NCI-H2029 treated with DMSO at 0.1 percent for 48 hours (cell line): ENCODE measurements at regions not wholly inside any gene's neighbourhood (a gene's known extent, or its start where the extent isn't known, plus 50 kb on each side); places are given as distances from the start of the nearest gene placed in this dataset.
"Not testable (repeated sequence)": the region's sequence is repeated elsewhere in the genome, so short reads cannot be mapped to it uniquely, and the experiment has no call there.

Source experiments
- DNase-seq: peaks from one replicate; lab custom pipeline; 2025; lab: John Stamatoyannopoulos, UW

DNA sequence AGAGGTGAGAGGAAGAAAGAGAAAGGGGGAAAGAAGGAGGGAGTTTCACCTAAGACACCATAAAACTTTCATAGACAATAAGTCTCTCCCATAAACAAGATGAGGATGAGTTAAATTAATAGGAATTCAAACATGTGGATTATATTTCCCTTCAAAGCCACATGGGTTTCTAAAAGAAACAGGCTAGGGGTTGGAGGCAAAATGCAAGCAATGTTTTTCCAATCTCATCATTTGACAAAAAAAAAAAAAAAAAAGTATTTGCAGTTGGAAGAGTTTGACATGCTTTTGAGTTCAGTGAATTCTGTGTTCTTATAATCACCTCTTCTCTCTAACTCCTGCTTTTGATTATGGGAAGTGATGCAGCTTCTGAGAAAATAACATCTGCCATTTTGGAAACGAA, 186.1 kb upstream of the ADRA1D start:
- no peak for DNase-seq

DNA sequence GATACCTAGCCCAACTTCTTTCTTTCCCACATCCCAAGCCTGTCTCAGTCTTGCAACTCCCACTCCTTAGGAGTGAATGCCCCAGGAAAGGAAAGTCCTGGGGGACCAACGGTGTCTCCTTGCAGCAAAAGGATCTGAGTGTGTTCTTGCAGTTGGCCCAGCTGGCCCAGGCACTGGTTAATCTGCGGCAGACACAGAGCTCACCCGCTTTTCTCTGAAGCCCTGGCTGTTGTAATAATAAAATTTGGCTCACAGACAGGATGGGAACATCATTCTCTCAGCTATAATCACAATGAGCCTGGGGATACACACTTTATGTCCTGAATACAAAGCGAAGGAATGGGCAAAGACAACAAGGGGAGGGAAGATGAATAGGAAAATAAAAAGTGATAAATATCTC, 185.6 kb upstream of the ADRA1D start:
- DNase-seq = no peak

DNA sequence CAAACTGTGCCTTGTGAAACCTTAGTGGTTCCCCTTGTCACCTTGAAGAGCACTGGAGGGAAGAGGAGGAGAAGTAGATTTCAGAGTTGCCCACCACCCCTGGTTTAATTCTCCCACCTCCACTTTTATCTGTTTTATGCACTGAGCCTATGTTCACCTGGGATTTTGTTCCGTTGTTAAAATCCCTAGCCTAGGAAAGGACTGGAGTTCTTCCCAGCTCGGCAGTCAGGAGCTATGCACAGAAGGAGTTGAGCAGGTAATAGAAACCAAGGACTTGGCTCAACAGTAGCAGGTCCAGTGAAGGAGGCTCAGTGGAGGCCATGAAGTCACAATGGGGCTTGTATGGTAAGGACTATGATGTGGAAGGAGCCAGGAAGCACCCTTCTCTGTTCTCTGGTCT, 182.4 kb upstream of the ADRA1D start:
- no peak for DNase-seq

- not testable (repeated sequence) for DNase-seq
Measured at GRCh38 chr20:4430826-4431225, 181.7 kb upstream of the ADRA1D start.

DNA sequence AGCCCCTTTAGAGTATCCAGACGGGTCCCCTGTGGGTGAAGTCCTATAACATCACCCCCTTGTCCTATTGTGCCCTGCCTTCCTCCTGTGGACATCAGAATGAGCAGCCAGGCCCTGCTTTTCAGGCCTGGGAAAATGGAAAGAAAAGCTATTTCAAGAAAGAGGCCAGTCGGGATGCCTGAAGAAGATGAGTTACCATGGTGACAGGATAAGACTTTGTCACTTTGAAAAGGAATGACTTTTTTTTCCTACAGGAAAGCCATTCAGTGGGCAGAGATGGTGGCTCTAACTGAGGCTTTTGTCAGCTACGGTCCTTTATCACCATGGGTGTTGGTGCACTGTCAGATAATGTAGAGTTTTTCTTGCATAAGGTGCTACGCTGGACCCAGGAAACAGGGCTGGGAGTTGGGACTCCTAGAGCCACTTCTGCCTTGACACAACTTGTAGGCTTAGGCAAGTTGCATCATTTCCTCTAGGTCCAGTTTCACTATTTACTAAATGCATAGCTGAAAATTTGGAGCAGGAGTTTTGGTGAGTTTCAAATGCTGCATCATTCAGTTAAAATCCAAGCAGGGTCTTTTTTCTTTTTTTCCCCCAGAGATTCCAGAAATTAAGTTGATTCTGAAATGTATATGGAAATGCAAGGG, 179.0 kb upstream of the ADRA1D start:
- no peak for DNase-seq

- DNase-seq = no peak
Measured at GRCh38 chr20:4418141-4418540, 169.1 kb upstream of the ADRA1D start.

DNA sequence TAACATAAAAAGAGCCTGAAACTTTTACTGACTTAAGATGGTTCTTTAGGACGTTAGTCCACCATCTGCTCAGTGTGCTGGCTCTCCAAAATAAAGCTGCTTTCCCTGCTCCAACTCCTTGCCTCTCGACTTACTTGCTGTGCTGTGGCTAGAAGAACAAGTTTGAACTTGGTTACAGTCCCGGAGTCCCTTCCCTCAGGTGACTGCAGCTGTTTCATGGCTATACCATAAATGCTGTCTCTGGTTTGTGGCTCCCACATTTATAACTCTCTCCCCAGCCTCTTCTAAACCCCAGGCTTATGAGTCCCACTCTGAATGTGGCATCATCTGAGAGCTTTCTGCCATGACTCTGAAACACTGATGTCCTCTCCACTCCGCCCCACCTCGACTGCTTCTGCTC, 166.2 kb upstream of the ADRA1D start:
- no peak for DNase-seq

GRCh38 chr20:4413314-4414049, 164.4 kb upstream of the ADRA1D start:
- DNase-seq = no peak

DNA sequence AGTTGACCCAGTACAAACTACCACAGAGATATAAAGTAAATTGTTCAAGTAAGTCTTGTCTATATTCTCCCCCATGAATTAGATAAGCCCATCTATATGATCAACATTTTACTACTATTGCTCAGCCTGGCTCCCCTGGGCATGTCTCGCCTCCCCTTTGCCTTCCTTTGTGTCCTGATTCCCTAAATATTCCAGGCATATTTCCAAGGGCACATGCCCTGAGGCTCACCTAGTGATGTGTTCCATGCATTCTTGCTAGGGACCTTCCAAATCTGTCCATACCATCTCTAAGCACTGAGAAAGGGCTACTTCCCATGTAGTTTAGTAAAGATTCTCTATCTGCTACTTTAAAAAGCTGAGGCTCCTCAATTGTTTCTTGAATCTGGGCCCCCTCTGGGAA, 163.1 kb upstream of the ADRA1D start:
- no peak for DNase-seq

GRCh38 chr20:4411744-4412143, 162.7 kb upstream of the ADRA1D start:
- no peak for DNase-seq

DNA sequence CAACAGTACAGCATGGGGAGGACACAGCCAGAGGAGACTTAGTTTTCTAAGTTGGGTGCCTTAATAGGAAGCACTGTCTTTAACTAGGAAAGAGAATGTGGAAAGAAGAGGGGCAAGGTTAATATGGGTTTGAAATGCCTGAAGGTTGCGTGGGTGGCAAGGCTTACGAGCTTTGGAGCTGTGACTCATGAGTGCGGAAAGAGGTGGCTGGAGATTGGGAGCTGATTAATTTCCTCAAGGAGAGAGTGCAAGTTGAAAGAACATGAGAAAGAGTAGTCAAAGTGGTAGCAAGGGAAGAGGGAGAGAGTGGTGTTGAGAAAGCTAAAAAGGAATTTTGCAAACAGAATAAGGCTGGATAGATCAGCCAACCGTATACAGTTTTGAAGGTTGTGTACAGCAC, 157.5 kb upstream of the ADRA1D start:
- no peak for DNase-seq

DNA sequence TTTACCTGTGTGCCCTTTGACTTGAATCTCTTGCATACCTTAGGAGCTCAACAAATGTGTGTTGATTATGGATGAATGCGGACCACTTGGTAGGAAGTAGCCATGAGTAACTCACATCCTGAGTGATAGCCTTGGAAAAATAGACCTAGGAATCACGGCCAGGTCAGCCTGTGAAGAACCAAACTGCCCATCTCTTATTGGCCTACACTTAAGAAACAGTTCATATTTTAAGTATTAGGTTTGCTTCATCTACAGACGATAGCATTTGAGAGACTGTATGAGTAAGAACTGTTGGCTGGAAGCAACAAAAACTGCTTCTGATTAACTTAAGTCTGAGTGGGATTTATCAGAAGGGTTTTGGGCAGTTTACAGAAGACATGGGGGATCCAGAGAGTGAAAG, 152.5 kb upstream of the ADRA1D start:
- no peak for DNase-seq

GRCh38 chr20:4384961-4385360, 135.9 kb upstream of the ADRA1D start:
- no peak for DNase-seq

DNA sequence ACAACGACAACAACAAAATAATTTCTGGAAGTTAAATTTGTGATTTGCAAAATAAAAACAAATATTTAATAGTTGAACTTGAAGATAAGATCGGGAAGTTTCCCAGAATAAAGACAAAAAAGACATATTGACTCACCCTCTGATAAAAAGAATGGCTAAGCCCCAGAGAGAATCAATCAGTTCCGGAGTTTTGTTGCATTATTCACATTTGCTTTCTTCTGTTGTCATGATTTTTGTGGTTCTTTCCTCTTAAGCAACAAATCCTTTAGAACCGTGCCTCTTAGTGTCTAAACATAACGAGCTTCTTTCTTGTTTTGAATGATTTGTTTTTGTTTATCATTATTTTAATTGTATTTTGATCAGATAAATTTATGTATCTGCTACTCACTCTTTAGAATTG, 134.9 kb upstream of the ADRA1D start:
- no peak for DNase-seq

DNA sequence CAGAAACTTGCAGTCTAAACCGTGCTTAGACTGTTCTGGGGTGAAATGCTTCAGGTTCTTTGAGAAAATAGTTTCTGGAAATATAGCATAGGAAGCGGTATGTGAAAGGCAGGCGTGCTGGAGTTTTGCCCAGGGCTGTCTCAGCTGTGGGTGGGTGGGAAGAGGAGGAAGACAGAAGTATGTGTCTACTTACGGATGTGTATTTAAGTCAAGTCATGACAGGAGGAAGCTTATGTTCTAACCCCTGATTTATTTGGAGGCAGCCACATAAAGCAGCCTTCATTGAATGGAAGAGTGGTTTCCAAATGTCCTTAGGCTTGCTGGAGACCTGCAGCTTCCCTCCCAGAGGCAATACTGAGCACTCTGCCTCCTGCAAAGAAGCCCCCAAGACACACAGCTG, 126.8 kb upstream of the ADRA1D start:
- no peak for DNase-seq

DNA sequence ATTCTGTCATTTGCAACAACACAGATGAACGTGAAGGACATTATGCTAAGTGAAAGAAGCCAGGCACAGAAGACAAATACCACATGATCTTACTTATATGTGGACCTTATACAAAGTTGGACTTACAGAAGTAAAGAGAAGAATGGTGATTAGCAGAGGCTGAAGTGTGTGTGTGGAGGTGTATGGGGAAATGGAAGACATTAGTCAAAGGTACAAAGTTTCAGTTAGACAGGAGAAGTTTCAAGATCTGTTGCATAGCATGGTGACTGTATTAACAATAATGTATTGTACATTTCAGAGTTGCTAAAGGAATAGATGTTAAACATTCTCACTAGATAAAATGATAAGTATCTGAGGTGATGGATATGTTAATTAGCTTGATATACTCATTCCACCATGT, 124.4 kb upstream of the ADRA1D start:
- DNase-seq = no peak

- DNase-seq = no peak
Measured at GRCh38 chr20:4371623-4372251, 122.7 kb upstream of the ADRA1D start.

DNA sequence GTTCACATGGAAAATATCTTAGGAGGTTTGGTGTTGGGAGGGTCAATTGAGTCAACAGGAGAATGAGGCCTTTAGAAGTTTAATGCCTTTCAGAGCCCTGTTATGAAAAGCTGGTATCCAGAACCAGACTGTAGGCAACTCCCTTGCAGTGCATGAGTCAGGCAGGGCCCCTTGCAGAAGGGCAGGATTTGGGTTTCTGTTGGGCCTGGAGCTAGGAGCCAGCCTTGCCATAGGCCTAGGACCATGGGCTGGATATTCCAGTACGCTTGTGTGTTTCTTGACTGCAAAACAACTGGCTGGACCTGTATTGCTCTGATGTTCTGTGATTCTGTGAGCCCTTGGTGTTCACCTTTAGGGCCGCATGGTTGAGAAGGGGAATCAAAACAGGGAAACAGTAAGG, 121.8 kb upstream of the ADRA1D start:
- DNase-seq = no peak

DNA sequence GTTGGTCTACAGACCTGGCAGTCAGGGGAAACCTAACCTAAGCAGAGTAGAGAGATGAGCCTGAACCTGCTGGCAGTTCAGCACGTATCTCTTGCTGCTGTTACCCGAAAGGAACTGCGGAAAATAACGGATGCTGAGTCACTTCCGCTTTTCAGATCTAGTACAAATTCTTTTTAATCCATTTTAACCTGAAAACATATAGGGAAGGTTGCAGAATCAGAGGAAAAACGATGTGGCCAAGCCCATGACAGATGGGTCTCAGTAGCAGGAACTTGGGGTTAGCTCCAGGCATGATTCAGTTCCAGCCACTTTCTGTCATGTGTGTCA, 120.7 kb upstream of the ADRA1D start:
- no peak for DNase-seq

- no peak for DNase-seq
Measured at GRCh38 chr20:4369119-4369797, 120.2 kb upstream of the ADRA1D start.

- DNase-seq = no peak
Measured at GRCh38 chr20:4366076-4366475, 117.0 kb upstream of the ADRA1D start.

DNA sequence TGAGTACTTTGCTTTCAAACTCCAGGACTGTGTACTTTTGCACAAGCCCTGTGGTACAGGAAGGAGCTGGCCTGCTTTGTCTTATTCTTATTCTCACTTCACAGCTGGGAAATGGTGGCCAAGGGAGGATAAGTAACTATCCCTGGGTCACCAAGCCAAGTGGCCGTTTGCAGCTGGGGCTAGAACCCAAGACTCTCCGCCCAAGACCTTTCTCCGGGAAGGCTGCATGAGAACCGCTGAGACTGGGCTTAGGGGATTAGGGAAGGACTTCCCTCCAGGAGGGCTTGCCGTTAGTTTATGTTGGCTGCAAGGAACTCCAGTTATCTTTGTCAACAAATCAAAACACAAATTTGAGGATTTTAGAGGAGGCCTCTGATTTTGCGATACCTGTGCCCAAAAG, 109.5 kb upstream of the ADRA1D start:
- DNase-seq = no peak

DNA sequence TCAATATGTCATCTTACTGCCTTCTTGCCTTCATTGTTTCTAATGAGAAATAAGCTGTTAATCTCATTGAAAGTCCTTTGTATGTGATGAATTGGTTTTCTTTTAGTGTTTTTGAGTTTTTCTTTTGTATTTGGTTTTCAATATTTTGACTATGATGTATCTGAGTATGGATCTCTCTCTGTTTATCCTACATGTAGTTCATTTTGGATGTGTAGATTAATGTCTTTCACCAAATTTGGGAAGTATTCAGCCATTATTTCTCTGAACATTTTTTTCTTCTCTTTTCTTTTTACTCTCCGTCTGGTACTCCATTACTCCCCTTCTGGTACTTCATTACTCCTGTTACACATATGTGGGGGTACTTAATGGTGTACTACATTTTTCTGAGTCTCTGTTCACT, 103.3 kb upstream of the ADRA1D start:
- no peak for DNase-seq
